ENCODE measurements at regions not wholly inside any gene's neighbourhood (a gene's known extent, or its start where the extent isn't known, plus 50 kb on each side); places are given as distances from the start of the nearest gene placed in this dataset.

GRCh38 chr16:11462861-11463260, 117.6 kb downstream of the RMI2 start:
- Histone ChIP-seq H3K9me3 (ENCODE audit: low read depth, low read length) (no peaks in the 10 kb centered on the region), H3K36me3 (ENCODE audit: insufficient read depth, low read length) (no peaks in the 10 kb centered on the region), H3K79me2 (ENCODE audit: insufficient read depth, low read length) (no peaks in the 10 kb centered on the region), H3K27ac (ENCODE audit: low read depth, low read length) (no peak overlapping the region), H3K4me1 (ENCODE audit: insufficient read depth, low read length) (no peaks in the 10 kb centered on the region), H4K20me1 (ENCODE audit: insufficient read depth, low read length) (no peaks in the 10 kb centered on the region), H3K4me3 (ENCODE audit: insufficient read depth, low read length) (no peak overlapping the region), H3K27me3 (ENCODE audit: insufficient read depth, low read length) (peaks cover 9% of the 10 kb centered on the region), H3K4me2 (ENCODE audit: insufficient read depth, low read length) (no peak overlapping the region), H2AFZ (ENCODE audit: low read length) (no peak overlapping the region)
- TF ChIP-seq, protein P1, sequence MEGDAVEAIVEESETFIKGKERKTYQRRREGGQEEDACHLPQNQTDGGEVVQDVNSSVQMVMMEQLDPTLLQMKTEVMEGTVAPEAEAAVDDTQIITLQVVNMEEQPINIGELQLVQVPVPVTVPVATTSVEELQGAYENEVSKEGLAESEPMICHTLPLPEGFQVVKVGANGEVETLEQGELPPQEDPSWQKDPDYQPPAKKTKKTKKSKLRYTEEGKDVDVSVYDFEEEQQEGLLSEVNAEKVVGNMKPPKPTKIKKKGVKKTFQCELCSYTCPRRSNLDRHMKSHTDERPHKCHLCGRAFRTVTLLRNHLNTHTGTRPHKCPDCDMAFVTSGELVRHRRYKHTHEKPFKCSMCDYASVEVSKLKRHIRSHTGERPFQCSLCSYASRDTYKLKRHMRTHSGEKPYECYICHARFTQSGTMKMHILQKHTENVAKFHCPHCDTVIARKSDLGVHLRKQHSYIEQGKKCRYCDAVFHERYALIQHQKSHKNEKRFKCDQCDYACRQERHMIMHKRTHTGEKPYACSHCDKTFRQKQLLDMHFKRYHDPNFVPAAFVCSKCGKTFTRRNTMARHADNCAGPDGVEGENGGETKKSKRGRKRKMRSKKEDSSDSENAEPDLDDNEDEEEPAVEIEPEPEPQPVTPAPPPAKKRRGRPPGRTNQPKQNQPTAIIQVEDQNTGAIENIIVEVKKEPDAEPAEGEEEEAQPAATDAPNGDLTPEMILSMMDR (IDR thresholded peaks at IDR 0.05; ENCODE audit: extremely low read depth, low read depth, low read length) = no peak
- no peak for DNase-seq (ENCODE audit: insufficient read length, low spot score, missing footprints)

DNA sequence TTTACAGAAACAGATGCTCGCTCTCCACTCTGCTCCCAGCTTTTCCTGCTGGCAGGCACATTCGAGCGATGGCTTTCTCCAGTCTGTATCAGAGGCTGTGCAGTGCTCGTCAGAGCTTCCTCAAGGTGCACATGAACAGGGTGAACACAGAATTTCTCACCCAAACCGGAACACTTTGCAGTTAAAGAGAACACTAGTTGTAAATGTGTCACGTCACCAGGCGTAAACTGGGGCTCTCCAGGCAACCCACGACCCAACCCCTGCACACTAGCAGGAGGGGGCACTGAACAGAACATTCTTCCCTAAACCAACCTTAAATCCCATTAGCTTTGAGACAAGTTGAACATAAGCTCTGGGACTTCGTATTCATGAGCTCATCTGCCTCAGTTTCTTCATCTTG, 119.0 kb downstream of the RMI2 start:
- Histone ChIP-seq H4K20me1 (ENCODE audit: insufficient read depth, low read length) (no peaks in the 10 kb centered on the region), H3K9me3 (ENCODE audit: low read depth, low read length) (no peaks in the 10 kb centered on the region), H3K36me3 (ENCODE audit: insufficient read depth, low read length) (no peaks in the 10 kb centered on the region), H3K4me2 (ENCODE audit: insufficient read depth, low read length) (no peak overlapping the region), H2AFZ (ENCODE audit: low read length) (no peak overlapping the region), H3K27ac (ENCODE audit: low read depth, low read length) (no peak overlapping the region), H3K79me2 (ENCODE audit: insufficient read depth, low read length) (no peaks in the 10 kb centered on the region), H3K4me3 (ENCODE audit: insufficient read depth, low read length) (no peak overlapping the region), H3K27me3 (ENCODE audit: insufficient read depth, low read length) (peaks cover 11% of the 10 kb centered on the region), H3K4me1 (ENCODE audit: insufficient read depth, low read length) (no peaks in the 10 kb centered on the region)
- DNase-seq (ENCODE audit: insufficient read length, low spot score, missing footprints) = no peak
- TF ChIP-seq, protein P1 (IDR thresholded peaks at IDR 0.05; ENCODE audit: extremely low read depth, low read depth, low read length) = no peak

- H3K36me3 ChIP-seq (ENCODE audit: insufficient read depth, low read length) = no peaks in the 10 kb centered on the region
- DNase-seq (ENCODE audit: insufficient read length, low spot score, missing footprints) = no peak
- no peak overlapping the region for H3K27ac ChIP-seq (ENCODE audit: low read depth, low read length)
- TF ChIP-seq, protein P1 (IDR thresholded peaks at IDR 0.05; ENCODE audit: extremely low read depth, low read depth, low read length) = no peak
- no peak overlapping the region for H3K4me3 ChIP-seq (ENCODE audit: insufficient read depth, low read length)
- no peaks in the 10 kb centered on the region for H3K79me2 ChIP-seq (ENCODE audit: insufficient read depth, low read length)
- no peaks in the 10 kb centered on the region for H3K4me1 ChIP-seq (ENCODE audit: insufficient read depth, low read length)
- H3K4me2 ChIP-seq (ENCODE audit: insufficient read depth, low read length) = no peak overlapping the region
- H3K27me3 ChIP-seq (ENCODE audit: insufficient read depth, low read length) = peaks cover 11% of the 10 kb centered on the region
- no peaks in the 10 kb centered on the region for H3K9me3 ChIP-seq (ENCODE audit: low read depth, low read length)
- no peaks in the 10 kb centered on the region for H4K20me1 ChIP-seq (ENCODE audit: insufficient read depth, low read length)
- no peak overlapping the region for H2AFZ ChIP-seq (ENCODE audit: low read length)
These were observed 120.4 kb downstream of the RMI2 start for GRCh38 chr16:11465675-11466074.

DNA sequence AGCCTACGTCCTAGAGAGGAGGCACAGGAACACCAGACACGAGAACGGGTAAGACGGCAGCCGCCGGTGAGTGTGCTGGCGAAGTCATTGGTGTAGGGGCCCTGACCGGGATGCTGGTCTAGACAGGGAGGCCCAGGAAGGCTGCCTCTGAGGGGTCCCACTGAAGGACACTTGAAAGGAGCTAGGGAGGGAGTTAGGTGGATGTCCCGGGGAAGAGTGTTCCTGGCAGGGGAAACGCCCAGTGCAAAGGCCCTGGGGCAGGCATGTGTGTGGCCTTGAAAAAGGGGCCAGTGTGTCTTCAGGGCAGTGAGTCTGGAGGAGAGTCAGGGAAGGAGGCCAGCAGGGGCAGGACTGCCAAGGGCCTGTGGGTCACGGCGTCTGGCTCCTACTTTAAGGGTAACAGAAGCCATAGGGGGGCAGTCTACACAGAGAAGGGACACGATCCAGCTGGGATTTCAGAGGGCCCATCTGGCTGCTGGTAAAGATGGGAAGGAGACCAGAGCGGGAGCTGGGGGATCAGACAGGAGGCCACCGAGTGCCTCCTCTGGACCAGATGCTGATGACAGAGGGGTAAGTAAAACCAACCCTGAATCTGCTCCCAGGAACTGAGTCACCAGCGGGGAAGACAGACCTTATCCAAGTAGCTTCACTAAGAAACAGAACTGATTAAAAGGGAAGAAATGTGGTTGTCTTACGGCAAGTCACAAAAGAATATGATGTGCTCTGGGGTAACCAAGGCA, 115.9 kb downstream of the LITAF start:
- Histone ChIP-seq H3K27me3 (ENCODE audit: insufficient read depth, low read length) (peaks cover 8% of the 10 kb centered on the region), H3K9me3 (ENCODE audit: low read depth, low read length) (no peaks in the 10 kb centered on the region), H3K4me3 (ENCODE audit: insufficient read depth, low read length) (no peak overlapping the region), H3K36me3 (ENCODE audit: insufficient read depth, low read length) (no peaks in the 10 kb centered on the region), H3K27ac (ENCODE audit: low read depth, low read length) (no peak overlapping the region), H3K4me1 (ENCODE audit: insufficient read depth, low read length) (no peaks in the 10 kb centered on the region), H2AFZ (ENCODE audit: low read length) (no peak overlapping the region), H4K20me1 (ENCODE audit: insufficient read depth, low read length) (no peaks in the 10 kb centered on the region), H3K79me2 (ENCODE audit: insufficient read depth, low read length) (no peaks in the 10 kb centered on the region), H3K4me2 (ENCODE audit: insufficient read depth, low read length) (no peak overlapping the region)
- TF ChIP-seq, protein P1 (IDR thresholded peaks at IDR 0.05; ENCODE audit: extremely low read depth, low read depth, low read length) = no peak
- DNase-seq (ENCODE audit: insufficient read length, low spot score, missing footprints) = peak; percentile 86
